Right lobe of liver (tissue), 4 donors: ENCODE measurements at regions not wholly inside any gene's neighbourhood (a gene's known extent, or its start where the extent isn't known, plus 50 kb on each side); places are given as distances from the start of the nearest gene placed in this dataset.

Experiments
- CTCF ChIP-seq, 4 donors: fragments of 200-600 bp in 3 of 4; fragments of 450-650 bp in 1 of 4; IDR thresholded peaks; one replicate each; pipeline versions ENCODE4 v1.5.1 to v1.8.0; 2016 to 2022; ENCODE audit warnings: antibody characterized with exemption in 4 of 4, mild to moderate bottlenecking in 2 of 4
- POLR2A ChIP-seq: fragments of 450-650 bp; IDR thresholded peaks from one replicate; pipeline ENCODE4 v1.6.1; 2017; ENCODE audit warnings: antibody characterized with exemption, mild to moderate bottlenecking
- donor health status: DM: no; HTN: no; CAD: no.
- donor health status: DM: no; HTN: no; CAD: no.
- donor health status: DM: no; HTN: yes; CAD: no.

GRCh38 chr5:2472670-2473069, 278.8 kb downstream of the IRX2 start:
- TF ChIP-seq CTCF (IDR thresholded peaks at IDR 0.05) = no peak
- no peak for TF ChIP-seq POLR2A
